T-helper 17 cell (primary cell): ENCODE measurements at regions not wholly inside any gene's neighbourhood (a gene's known extent, or its start where the extent isn't known, plus 50 kb on each side); places are given as distances from the start of the nearest gene placed in this dataset.

Experiments
- ATAC-seq: fragments of 150-1000 bp; cut with Tn5 transposase; 2 replicates; pipeline ENCODE4 v1.10.0; 2021; ENCODE audit warnings: mild to moderate bottlenecking, moderate library complexity
- DNase-seq, 3 donors: peaks; one replicate each; pipeline versions ENCODE4 v3.0.0 to v3.0.0-alpha.2; 2020 to 2021
- H3K9me3 ChIP-seq: one replicate; pipeline ENCODE4 v1.7.0; 2013; ENCODE audit warnings: low read length, mild to moderate bottlenecking; ENCODE audit not compliant: control insufficient read depth, poor library complexity, severe bottlenecking
- H3K27ac Mint-ChIP-seq: one replicate; pipeline ENCODE4 v1.8.0; 2022; ENCODE audit warnings: mild to moderate bottlenecking, moderate library complexity, mixed read lengths
- H3K27me3 Mint-ChIP-seq: one replicate; pipeline ENCODE4 v1.8.0; 2022; ENCODE audit warnings: mixed read lengths
- H3K36me3 Mint-ChIP-seq: one replicate; pipeline ENCODE4 v1.8.0; 2022; ENCODE audit warnings: low read depth, mixed read lengths
- H3K4me1 Mint-ChIP-seq: one replicate; pipeline ENCODE4 v1.8.0; 2022; ENCODE audit warnings: mild to moderate bottlenecking, mixed read lengths
- H3K4me3 Mint-ChIP-seq: one replicate; pipeline ENCODE4 v1.8.0; 2022; ENCODE audit warnings: mild to moderate bottlenecking, moderate library complexity, mixed read lengths

GRCh38 chrX:7552760-7553159, 290.2 kb upstream of the VCX start:
- no peaks in the 10 kb centered on the region for H3K36me3 Mint-ChIP-seq
- H3K4me3 Mint-ChIP-seq = no peak overlapping the region

GRCh38 chrX:7546551-7547080, 296.4 kb upstream of the VCX start:
- ATAC-seq = no peak
- no peaks in the 10 kb centered on the region for H3K27me3 Mint-ChIP-seq
- no peaks in the 10 kb centered on the region for H3K36me3 Mint-ChIP-seq
- no peak overlapping the region for H3K4me3 Mint-ChIP-seq
- no peaks in the 10 kb centered on the region for H3K4me1 Mint-ChIP-seq
- H3K9me3 ChIP-seq = no peaks in the 10 kb centered on the region
- no peak for DNase-seq
- H3K27ac Mint-ChIP-seq = no peak overlapping the region

More at GRCh38 chrX:7552760-7553159, 290.2 kb upstream of the VCX start:
- H3K4me1 Mint-ChIP-seq = no peaks in the 10 kb centered on the region
- DNase-seq (no peak), ATAC-seq (no peak)
- H3K9me3 ChIP-seq = no peaks in the 10 kb centered on the region
- no peak overlapping the region for H3K27ac Mint-ChIP-seq
- no peaks in the 10 kb centered on the region for H3K27me3 Mint-ChIP-seq

GRCh38 chrX:7545564-7545963, 297.4 kb upstream of the VCX start:
- DNase-seq (no peak), ATAC-seq (no peak)
- no peaks in the 10 kb centered on the region for H3K9me3 ChIP-seq
- H3K36me3 Mint-ChIP-seq = no peaks in the 10 kb centered on the region
- H3K27ac Mint-ChIP-seq = no peak overlapping the region
- H3K4me1 Mint-ChIP-seq = no peaks in the 10 kb centered on the region
- no peak overlapping the region for H3K4me3 Mint-ChIP-seq
- H3K27me3 Mint-ChIP-seq = no peaks in the 10 kb centered on the region

- no peaks in the 10 kb centered on the region for H3K9me3 ChIP-seq
- Mint-ChIP-seq H3K27me3 (no peaks in the 10 kb centered on the region), H3K36me3 (no peaks in the 10 kb centered on the region), H3K27ac (no peak overlapping the region), H3K4me1 (no peaks in the 10 kb centered on the region), H3K4me3 (no peak overlapping the region)
- ATAC-seq (no peak), DNase-seq (no peak)
Measured at GRCh38 chrX:7542587-7543380, 300.2 kb upstream of the VCX start.

- Mint-ChIP-seq H3K36me3 (no peaks in the 10 kb centered on the region), H3K27ac (no peak overlapping the region), H3K4me1 (no peaks in the 10 kb centered on the region), H3K27me3 (no peaks in the 10 kb centered on the region), H3K4me3 (no peak overlapping the region)
- DNase-seq (no peak), ATAC-seq (no peak)
- H3K9me3 ChIP-seq = no peaks in the 10 kb centered on the region
Measured at GRCh38 chrX:7522860-7523259, 320.1 kb upstream of the VCX start.

- no peaks in the 10 kb centered on the region for H3K27me3 Mint-ChIP-seq
- H3K36me3 Mint-ChIP-seq = no peaks in the 10 kb centered on the region
- DNase-seq (no peak), ATAC-seq (no peak)
- H3K4me3 Mint-ChIP-seq = no peak overlapping the region
- H3K4me1 Mint-ChIP-seq = no peaks in the 10 kb centered on the region
- no peak overlapping the region for H3K27ac Mint-ChIP-seq
- H3K9me3 ChIP-seq = peaks cover 3% of the 10 kb centered on the region
Measured at GRCh38 chrX:7515681-7516413, 327.1 kb upstream of the VCX start.

GRCh38 chrX:7514871-7515599, 327.9 kb upstream of the VCX start:
- H3K4me1 Mint-ChIP-seq = no peaks in the 10 kb centered on the region
- no peak overlapping the region for H3K27ac Mint-ChIP-seq
- H3K4me3 Mint-ChIP-seq = no peak overlapping the region
- DNase-seq (no peak), ATAC-seq (no peak)
- H3K36me3 Mint-ChIP-seq = no peaks in the 10 kb centered on the region
- peaks cover 3% of the 10 kb centered on the region for H3K9me3 ChIP-seq
- H3K27me3 Mint-ChIP-seq = no peaks in the 10 kb centered on the region

- DNase-seq (no peak), ATAC-seq (no peak)
- peaks cover 3% of the 10 kb centered on the region for H3K9me3 ChIP-seq
- Mint-ChIP-seq H3K4me3 (no peak overlapping the region), H3K27me3 (no peaks in the 10 kb centered on the region), H3K27ac (no peak overlapping the region), H3K36me3 (no peaks in the 10 kb centered on the region), H3K4me1 (no peaks in the 10 kb centered on the region)
Measured at GRCh38 chrX:7512845-7513244, 330.1 kb upstream of the VCX start.

GRCh38 chrX:7503251-7503650, 339.7 kb upstream of the VCX start:
- H3K4me1 Mint-ChIP-seq = no peaks in the 10 kb centered on the region
- no peaks in the 10 kb centered on the region for H3K36me3 Mint-ChIP-seq
- H3K9me3 ChIP-seq = no peaks in the 10 kb centered on the region
- no peak overlapping the region for H3K4me3 Mint-ChIP-seq
- H3K27me3 Mint-ChIP-seq = no peaks in the 10 kb centered on the region
- DNase-seq = no peak
- no peak for ATAC-seq
- H3K27ac Mint-ChIP-seq = no peak overlapping the region

- no peaks in the 10 kb centered on the region for H3K9me3 ChIP-seq
- Mint-ChIP-seq H3K36me3 (no peaks in the 10 kb centered on the region), H3K27ac (no peak overlapping the region), H3K4me3 (no peak overlapping the region), H3K27me3 (no peaks in the 10 kb centered on the region), H3K4me1 (no peaks in the 10 kb centered on the region)
- DNase-seq (no peak), ATAC-seq (no peak)
Measured at GRCh38 chrX:7500386-7500785, 342.6 kb upstream of the VCX start.

GRCh38 chrX:7486505-7486904, 338.6 kb upstream of the PUDP start:
- Mint-ChIP-seq H3K27me3 (no peaks in the 10 kb centered on the region), H3K27ac (no peak overlapping the region), H3K4me1 (no peaks in the 10 kb centered on the region), H3K36me3 (no peaks in the 10 kb centered on the region), H3K4me3 (no peak overlapping the region)
- no peak for DNase-seq
- no peaks in the 10 kb centered on the region for H3K9me3 ChIP-seq
- ATAC-seq = no peak

GRCh38 chrX:7485061-7485460, 337.1 kb upstream of the PUDP start:
- H3K9me3 ChIP-seq = no peaks in the 10 kb centered on the region
- H3K27ac Mint-ChIP-seq = no peak overlapping the region
- H3K4me3 Mint-ChIP-seq = no peak overlapping the region
- ATAC-seq = no peak
- H3K27me3 Mint-ChIP-seq = no peaks in the 10 kb centered on the region
- H3K4me1 Mint-ChIP-seq = no peaks in the 10 kb centered on the region
- no peak for DNase-seq
- no peaks in the 10 kb centered on the region for H3K36me3 Mint-ChIP-seq

- no peaks in the 10 kb centered on the region for H3K4me1 Mint-ChIP-seq
- H3K4me3 Mint-ChIP-seq = no peak overlapping the region
- DNase-seq (no peak), ATAC-seq (no peak)
- H3K9me3 ChIP-seq = no peaks in the 10 kb centered on the region
- H3K27me3 Mint-ChIP-seq = no peaks in the 10 kb centered on the region
- H3K36me3 Mint-ChIP-seq = no peaks in the 10 kb centered on the region
- H3K27ac Mint-ChIP-seq = no peak overlapping the region
Measured at GRCh38 chrX:7480721-7481120, 332.8 kb upstream of the PUDP start.
